H1 (cell line): ENCODE measurements at regions not wholly inside any gene's neighbourhood (a gene's known extent, or its start where the extent isn't known, plus 50 kb on each side); places are given as distances from the start of the nearest gene placed in this dataset.

Experiments used
- CTCF ChIA-PET: fragments of 300-600 bp; sonication (Branson Sonifier 250); formaldehyde crosslinking; loops from one replicate; lab custom pipeline; 2021; ENCODE audit not compliant: partially characterized antibody; lab: Charles Lee
- POLR2A ChIA-PET: fragments of 300-600 bp; sonication (Branson Sonifier 250); formaldehyde crosslinking; loops from one replicate; lab custom pipeline; 2021; ENCODE audit warnings: inconsistent platforms; ENCODE audit not compliant: partially characterized antibody; lab: Charles Lee
- DNase-seq, 2 experiments: peaks; one replicate each; pipeline versions ENCODE4 v3.0.0 to v3.0.0-alpha.2; 2010 to 2022; ENCODE audit warnings: low spot score in 2 of 2, low read depth in 1 of 2, mixed read lengths in 1 of 2
- FAIRE-seq: peaks from 2 replicates; lab custom pipeline; 2011; peaks lifted over from hg19 to GRCh38; lab: Jason Lieb, UNC
- H2AFZ ChIP-seq: 2 replicates; pipeline ENCODE4 v1.8.1; 2012; ENCODE audit warnings: low read length, inconsistent platforms
- H2AK5ac ChIP-seq: 2 replicates; pipeline ENCODE4 v1.6.1; 2013; ENCODE audit warnings: low read depth, low read length
- H2BK120ac ChIP-seq: replicated peaks from 2 replicates; pipeline ENCODE3; 2013; ENCODE audit warnings: low read depth, low read length, inconsistent platforms
- H2BK12ac ChIP-seq: 2 replicates; pipeline ENCODE4 v1.6.1; 2013; ENCODE audit warnings: low read depth, low read length
- H2BK15ac ChIP-seq: 2 replicates; pipeline ENCODE4 v1.6.1; 2013; ENCODE audit warnings: low read length
- H2BK20ac ChIP-seq: 2 replicates; pipeline ENCODE4 v1.6.1; 2013; ENCODE audit warnings: low read length
- H2BK5ac ChIP-seq: 2 replicates; pipeline ENCODE4 v1.6.1; 2013; ENCODE audit warnings: low read depth, low read length
- H3K14ac ChIP-seq: 2 replicates; pipeline ENCODE4 v1.6.1; 2013; ENCODE audit warnings: inconsistent platforms; ENCODE audit not compliant: insufficient read length
- H3K18ac ChIP-seq: 2 replicates; pipeline ENCODE4 v1.6.1; 2013; ENCODE audit warnings: low read length; ENCODE audit errors: extremely low read depth
- H3K23ac ChIP-seq: 2 replicates; pipeline ENCODE4 v1.6.1; 2013; ENCODE audit warnings: inconsistent platforms; ENCODE audit not compliant: insufficient read length
- H3K23me2 ChIP-seq: 2 replicates; pipeline ENCODE4 v1.6.1; 2013; ENCODE audit warnings: low read depth, low read length
- H3K27ac ChIP-seq: 2 replicates; pipeline ENCODE4 v1.6.1; 2011; ENCODE audit warnings: low read depth, low read length, inconsistent platforms
- H3K27me3 ChIP-seq, 4 experiments: replicated peaks in 1 of 4; 1 replicate in 1 of 4; 2 replicates in 3 of 4; pipeline versions ENCODE4 v1.6.1 to v1.8.1; 2011 to 2013; ENCODE audit warnings: low read length in 3 of 4, mild to moderate bottlenecking in 3 of 4, inconsistent platforms in 2 of 4, mixed read lengths in 2 of 4, moderate library complexity in 1 of 4; ENCODE audit not compliant: control insufficient read depth in 3 of 4, insufficient read depth in 3 of 4; ENCODE audit errors: extremely low read depth in 1 of 4
- H3K36me3 ChIP-seq, 4 experiments: 2 replicates each; pipeline versions ENCODE4 v1.6.1 to v1.8.1; 2011 to 2013; ENCODE audit warnings: mild to moderate bottlenecking in 4 of 4, low read length in 3 of 4, moderate library complexity in 2 of 4, control low read depth in 1 of 4, inconsistent platforms in 1 of 4; ENCODE audit not compliant: insufficient read depth in 4 of 4, control insufficient read depth in 2 of 4
- H3K4ac ChIP-seq: replicated peaks from 2 replicates; pipeline ENCODE3; 2013; ENCODE audit warnings: low read length, low read depth, mixed read lengths, inconsistent platforms; ENCODE audit not compliant: insufficient read length
- H3K4me1 ChIP-seq, 4 experiments: replicated peaks in 1 of 4; 1 replicate in 1 of 4; 2 replicates in 3 of 4; pipeline versions ENCODE4 v1.6.1 to v1.8.1; 2011 to 2013; ENCODE audit warnings: low read length in 3 of 4, inconsistent platforms in 2 of 4, mixed read lengths in 1 of 4; ENCODE audit not compliant: insufficient read depth in 4 of 4, control insufficient read depth in 3 of 4
- H3K4me2 ChIP-seq, 2 experiments: 2 replicates each; pipeline versions ENCODE4 v1.6.1 to v1.8.1; 2011 to 2013; ENCODE audit warnings: low read depth in 2 of 2, low read length in 2 of 2, control low read depth in 1 of 2, inconsistent platforms in 1 of 2, mild to moderate bottlenecking in 1 of 2; ENCODE audit not compliant: insufficient read depth in 1 of 2
- H3K4me3 ChIP-seq, 4 experiments: fragments of 200-600, 300-600 bp in 1 of 4; sonication (generic), shearing (Covaris generic), sonication (Bioruptor Twin) in 1 of 4; 2 replicates each; pipeline versions ENCODE4 v1.5.1 to v1.8.1; 2011 to 2016; ENCODE audit warnings: low read length in 4 of 4, low read depth in 3 of 4, control low read depth in 2 of 4, inconsistent platforms in 2 of 4, mild to moderate bottlenecking in 2 of 4, mixed read lengths in 1 of 4, moderate library complexity in 1 of 4; ENCODE audit not compliant: insufficient read depth in 2 of 4; ENCODE audit errors: extremely low read depth in 1 of 4
- H3K56ac ChIP-seq: replicated peaks from 2 replicates; pipeline ENCODE3; 2013; ENCODE audit warnings: low read depth, mild to moderate bottlenecking, mixed read lengths, low read length, inconsistent platforms; ENCODE audit not compliant: insufficient read length
- H3K79me1 ChIP-seq: 2 replicates; pipeline ENCODE4 v1.6.1; 2013; ENCODE audit warnings: low read depth, low read length, control low read depth
- H3K79me2 ChIP-seq, 2 experiments: 2 replicates each; pipeline versions ENCODE4 v1.6.1 to v1.8.1; 2012 to 2013; ENCODE audit warnings: low read length in 2 of 2, mild to moderate bottlenecking in 2 of 2, inconsistent platforms in 1 of 2; ENCODE audit not compliant: insufficient read depth in 2 of 2, control insufficient read depth in 1 of 2
- H3K9ac ChIP-seq, 4 experiments: replicated peaks in 1 of 4; 1 replicate in 1 of 4; 2 replicates in 3 of 4; pipeline versions ENCODE4 v1.6.1 to v1.8.1; 2011 to 2013; ENCODE audit warnings: low read depth in 3 of 4, low read length in 3 of 4, control low read depth in 2 of 4, mild to moderate bottlenecking in 2 of 4, moderate library complexity in 2 of 4, inconsistent platforms in 1 of 4; ENCODE audit errors: extremely low read depth in 1 of 4
- H3K9me3 ChIP-seq, 2 experiments: 2 replicates each; pipeline versions ENCODE4 v1.6.1 to v1.8.1; 2012 to 2013; ENCODE audit warnings: mild to moderate bottlenecking in 2 of 2, moderate library complexity in 2 of 2, control low read depth in 1 of 2, inconsistent platforms in 1 of 2, low read depth in 1 of 2, low read length in 1 of 2, mixed read lengths in 1 of 2; ENCODE audit not compliant: insufficient read depth in 2 of 2
- H4K20me1 ChIP-seq, 2 experiments: replicated peaks in 1 of 2; 2 replicates each; pipeline versions ENCODE3 to v1.8.1; 2011 to 2013; ENCODE audit warnings: inconsistent platforms in 2 of 2, low read length in 2 of 2, mild to moderate bottlenecking in 1 of 2; ENCODE audit not compliant: insufficient read depth in 2 of 2, control insufficient read depth in 1 of 2
- H4K5ac ChIP-seq: 2 replicates; pipeline ENCODE4 v1.6.1; 2013; ENCODE audit warnings: low read length, low read depth, mixed read lengths, inconsistent platforms; ENCODE audit not compliant: insufficient read length
- H4K8ac ChIP-seq: 2 replicates; pipeline ENCODE4 v1.8.0; 2013; ENCODE audit warnings: mild to moderate bottlenecking, moderate library complexity, low read length, inconsistent platforms; ENCODE audit not compliant: insufficient read depth; ENCODE audit errors: extremely low read depth
- H4K91ac ChIP-seq: replicated peaks from 2 replicates; pipeline ENCODE3; 2013; ENCODE audit warnings: low read length, mixed read lengths, inconsistent platforms; ENCODE audit not compliant: insufficient read length
- BACH1 ChIP-seq: IDR thresholded peaks from 2 replicates; pipeline ENCODE4 v1.6.1; 2012; ENCODE audit warnings: low read length, improper control_type of control experiment
- EGR1 ChIP-seq: IDR thresholded peaks from 2 replicates; pipeline ENCODE4 v1.6.1; 2011; ENCODE audit warnings: low read depth, low read length, borderline replicate concordance
- FOSL1 ChIP-seq: IDR thresholded peaks from 2 replicates; pipeline ENCODE4 v1.6.1; 2011; ENCODE audit warnings: mild to moderate bottlenecking, low read depth, low read length, moderate library complexity; ENCODE audit not compliant: insufficient read depth
- HDAC2 ChIP-seq, 2 experiments: fragments of 300-600 bp in 1 of 2; sonication (generic) in 1 of 2; IDR thresholded peaks; 2 replicates each; pipeline ENCODE4 v1.6.1; 2011 to 2012; ENCODE audit warnings: low read depth in 2 of 2, low read length in 2 of 2, mild to moderate bottlenecking in 2 of 2, moderate library complexity in 2 of 2, borderline replicate concordance in 1 of 2, inconsistent platforms in 1 of 2
- SIRT6 ChIP-seq: IDR thresholded peaks from one replicate; pipeline ENCODE4 v1.7.1; 2012; ENCODE audit warnings: low read length, inconsistent platforms
- SP4 ChIP-seq: IDR thresholded peaks from 2 replicates; pipeline ENCODE4 v1.6.1; 2012; ENCODE audit warnings: low read length, inconsistent platforms
- TAF7 ChIP-seq: optimal IDR thresholded peaks from 2 replicates; pipeline ENCODE3; 2011; ENCODE audit warnings: low read depth, mild to moderate bottlenecking, inconsistent platforms, low read length, moderate library complexity, borderline replicate concordance
- TCF12 ChIP-seq: IDR thresholded peaks from 2 replicates; pipeline ENCODE4 v1.6.1; 2011; ENCODE audit warnings: low read depth, mild to moderate bottlenecking, low read length
- YY1 ChIP-seq: IDR thresholded peaks from 2 replicates; pipeline ENCODE4 v1.6.1; 2011; ENCODE audit warnings: low read depth, mild to moderate bottlenecking, low read length
- WGBS, 2 experiments: shearing (Covaris generic) in 1 of 2; methylation state at CpG; one replicate each; pipeline versions ENCODE4 v1.1.6 to v1.1.7; 2013 to 2015; ENCODE audit warnings: low lambda C conversion rate in 2 of 2, mixed read lengths in 2 of 2, inconsistent platforms in 1 of 2, low coverage in 1 of 2, missing lambda C conversion rate in 1 of 2; ENCODE audit not compliant: insufficient replicate concordance in 2 of 2, insufficient coverage in 1 of 2, insufficient read length in 1 of 2; ENCODE audit errors: extremely low coverage in 1 of 2, missing lambda C conversion rate in 1 of 2; 5-methylcytosine and 5-hydroxymethylcytosine counted together
- TF ChIP-seq, protein P1 (sequence below): IDR thresholded peaks from 2 replicates; pipeline ENCODE4 v1.6.1; 2011; ENCODE audit warnings: low read depth, mild to moderate bottlenecking, low read length; ENCODE audit not compliant: insufficient read depth

DNA sequence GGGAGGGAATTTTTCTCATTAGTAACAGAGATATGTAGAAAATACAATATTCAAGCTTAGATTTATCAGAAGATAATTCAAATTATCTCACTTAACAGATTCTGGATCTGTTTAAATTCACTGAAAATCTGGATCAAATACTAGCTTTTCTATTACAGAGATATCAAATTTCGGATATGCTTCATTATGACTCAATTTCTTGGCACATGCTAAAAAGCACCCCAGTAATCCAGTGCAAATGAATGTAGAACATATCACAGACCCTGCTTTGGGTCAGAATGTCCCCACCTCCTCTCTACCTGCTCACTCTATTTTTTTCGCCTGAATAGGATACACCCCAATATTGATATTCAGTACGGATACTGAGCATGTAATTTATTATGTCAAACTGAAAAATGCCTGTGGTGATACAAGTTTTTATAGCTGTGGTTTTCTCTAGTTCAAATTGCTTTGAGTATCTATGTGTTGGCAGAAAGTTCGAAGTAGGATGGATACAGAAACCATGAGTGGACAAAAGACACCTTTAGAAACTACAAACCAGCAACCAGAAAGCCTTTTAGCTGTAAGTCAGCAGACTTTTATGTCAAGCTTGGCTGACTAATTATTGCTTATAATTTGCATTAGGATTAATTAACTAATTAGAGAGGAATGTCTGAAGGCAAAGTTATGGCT is 290.0 kb downstream of the TFAP2B start:
- Histone ChIP-seq H4K8ac (no peak overlapping the region), H3K14ac (no peak overlapping the region), H2BK15ac (no peak overlapping the region), H4K5ac (no peak overlapping the region), H3K27me3 (no peaks in the 10 kb centered on the region)
- TF ChIP-seq SP4 (no peak), EGR1 (no peak), TAF7 (no peak), BACH1 (no peak), SIRT6 (no peak), TCF12 (no peak), FOSL1 (no peak), YY1 (no peak), HDAC2 (IDR thresholded peaks at IDR 0.05; ENCODE audit: borderline replicate concordance in 1 of 2, low read depth in 2 of 2, low read length in 2 of 2) (no peak)
- TF ChIP-seq, protein P1, sequence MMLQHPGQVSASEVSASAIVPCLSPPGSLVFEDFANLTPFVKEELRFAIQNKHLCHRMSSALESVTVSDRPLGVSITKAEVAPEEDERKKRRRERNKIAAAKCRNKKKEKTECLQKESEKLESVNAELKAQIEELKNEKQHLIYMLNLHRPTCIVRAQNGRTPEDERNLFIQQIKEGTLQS, result no peak
- TF ChIP-seq, all 59 proteins: peak for 0
- Histone ChIP-seq H3K23ac (no peak overlapping the region), H4K20me1 (no peaks in the 10 kb centered on the region), H3K18ac (no peak overlapping the region), H3K23me2 (no peaks in the 10 kb centered on the region; the same call in 1 of the 2 replicates), H4K91ac (no peak overlapping the region), H3K79me2 (no peaks in the 10 kb centered on the region), H2BK5ac (no peak overlapping the region), H3K9ac (no peak overlapping the region), H2BK12ac (no peak overlapping the region), H3K79me1 (no peaks in the 10 kb centered on the region), H3K4ac (no peak overlapping the region), H3K36me3 (no peaks in the 10 kb centered on the region), H2BK20ac (no peak overlapping the region), H2AK5ac (no peak overlapping the region), H3K4me1 (no peaks in the 10 kb centered on the region), H3K27ac (no peak overlapping the region), H2BK120ac (no peak overlapping the region), H3K56ac (no peak overlapping the region), H2AFZ (no peak overlapping the region), H3K9me3 (no peaks in the 10 kb centered on the region), H3K4me2 (no peak overlapping the region), H3K4me3 (no peak overlapping the region)
- no peak for DNase-seq
- WGBS, 2 experiments, result 90% methylated on average over 4 of the region's 4 CpGs; no CpG with 5 or more reads in 1 of the 2 experiments
- ChIA-PET CTCF (interaction anchor here (1.0 kb wide), 1 partner anchor 149 kb away, joined by 3 read pairs; no protein-coding TSS in a partner anchor), POLR2A (no interaction called here)
- no peak for FAIRE-seq
